ENCODE measurements at regions not wholly inside any gene's neighbourhood (a gene's known extent, or its start where the extent isn't known, plus 50 kb on each side); places are given as distances from the start of the nearest gene placed in this dataset.

DNA sequence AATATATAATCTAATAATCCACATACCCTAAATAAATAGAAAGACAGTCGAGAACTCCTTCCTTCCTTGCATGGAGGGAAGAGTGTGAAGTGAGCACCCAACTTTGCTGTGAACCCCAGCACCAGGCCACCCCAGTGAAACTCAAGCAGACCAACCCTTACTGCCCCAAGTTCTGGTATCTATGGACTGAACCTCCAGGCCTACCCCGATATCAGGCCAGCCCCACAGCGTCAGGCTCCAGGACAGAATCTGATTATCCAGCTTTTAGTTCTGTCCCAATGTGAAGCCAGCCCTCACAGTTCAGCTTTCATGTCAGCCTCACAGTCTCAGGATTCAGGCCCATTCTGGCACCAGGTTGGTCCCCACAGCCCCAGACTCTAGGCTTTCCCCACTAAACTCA is 1617.2 kb upstream of the AGA start:
- H4K20me1 ChIP-seq (ENCODE audit: insufficient read depth, low read length) = no peaks in the 10 kb centered on the region
- no peak overlapping the region for H4K8ac ChIP-seq (ENCODE audit: low read depth in 2 of 2, low read length in 2 of 2)
- no peak overlapping the region for H3K23ac ChIP-seq (ENCODE audit: low read depth, low read length)
- no peak overlapping the region for H2BK20ac ChIP-seq (ENCODE audit: low read depth, low read length)
- no peaks in the 10 kb centered on the region for H3K9me1 ChIP-seq (ENCODE audit: insufficient read depth, low read length)
- H3K36me3 ChIP-seq (ENCODE audit: control insufficient read depth, insufficient read depth, low read length) = no peaks in the 10 kb centered on the region
- ATAC-seq (ENCODE audit: low read depth) (no peak), DNase-seq (no peak)
- no peaks in the 10 kb centered on the region for H3K4me1 ChIP-seq (ENCODE audit: control insufficient read depth, insufficient read depth, low read length)
- no peak overlapping the region for H2AFZ ChIP-seq (replicated peaks; ENCODE audit: low read length, poor library complexity)
- H3K27ac ChIP-seq (ENCODE audit: insufficient read depth, low read length) = no peak overlapping the region
- H3K4ac ChIP-seq (ENCODE audit: low read depth, low read length) = no peak overlapping the region
- no peak overlapping the region for H2BK5ac ChIP-seq (ENCODE audit: low read depth, low read length, poor library complexity, severe bottlenecking)
- in situ Hi-C loops (cut with MboI; ENCODE audit: low sequenced_read_pairs) (no loop called here), intact Hi-C loops (cut with micrococcal nuclease) (no loop called here), dilution Hi-C loops (cut with HindIII; ENCODE audit: low sequenced_read_pairs, unreplicated experiment) (no loop called here)
- WGBS, 2 experiments (ENCODE audit: extremely low coverage in 2 of 2, insufficient read length in 1 of 2) = 75% methylated on average over 2 of the region's 3 CpGs; no CpG with 5 or more reads in 1 of the 2 experiments
- H3K27me3 ChIP-seq (ENCODE audit: control insufficient read depth, insufficient read depth, low read length) = no peaks in the 10 kb centered on the region
- no peak overlapping the region for H4K91ac ChIP-seq (ENCODE audit: insufficient read depth, low read depth, low read length)
- no peak overlapping the region for H4K5ac ChIP-seq (ENCODE audit: low read depth, low read length)
- no TSS peak for BruUV-seq (replicated peaks)
- no peak overlapping the region for H3K9ac ChIP-seq (ENCODE audit: low read depth, low read length)
- H3K79me1 ChIP-seq (ENCODE audit: low read depth in 1 of 2, low read length in 2 of 2) = no peaks in the 10 kb centered on the region
- no peak overlapping the region for H3K18ac ChIP-seq (ENCODE audit: low read depth, low read length)
- H2AK5ac ChIP-seq (ENCODE audit: low read depth, low read length) = no peak overlapping the region
- no peak overlapping the region for H3K56ac ChIP-seq (ENCODE audit: extremely low read depth, insufficient read depth, low read length)
- peaks cover 7% of the 10 kb centered on the region; the same call in 1 of the 2 replicates for H3K9me3 ChIP-seq (ENCODE audit: control insufficient read depth, insufficient read depth, low read length)
- H2BK120ac ChIP-seq (ENCODE audit: low read depth, low read length) = no peak overlapping the region
- no peak overlapping the region for H3K4me3 ChIP-seq (ENCODE audit: insufficient read depth, low read depth, low read length)
- POLR2A ChIA-PET (ENCODE audit: unreplicated experiment) = no interaction called here
- H3K4me2 ChIP-seq (ENCODE audit: low read depth, low read length) = no peak overlapping the region
- TF ChIP-seq SMC3 (IDR thresholded peaks at IDR 0.05; ENCODE audit: low read depth, low read length) (no peak), BHLHE40 (IDR thresholded peaks at IDR 0.05; ENCODE audit: low read depth, low read length) (no peak), MXI1 (IDR thresholded peaks at IDR 0.05; ENCODE audit: borderline replicate concordance, low read depth, low read length) (no peak), NFE2L2 (IDR thresholded peaks at IDR 0.05; ENCODE audit: low read depth, low read length) (no peak), RAD21 (IDR thresholded peaks at IDR 0.05; ENCODE audit: low read length) (no peak), FOS (IDR thresholded peaks at IDR 0.05; ENCODE audit: low read depth, low read length) (no peak), CEBPB (IDR thresholded peaks at IDR 0.05; ENCODE audit: low read depth, low read length) (no peak), CHD1 (IDR thresholded peaks at IDR 0.05; ENCODE audit: low read depth, low read length) (no peak), POLR2A (IDR thresholded peaks at IDR 0.05; ENCODE audit: low read depth, low read length) (no peak)
- TF ChIP-seq, protein P1, sequence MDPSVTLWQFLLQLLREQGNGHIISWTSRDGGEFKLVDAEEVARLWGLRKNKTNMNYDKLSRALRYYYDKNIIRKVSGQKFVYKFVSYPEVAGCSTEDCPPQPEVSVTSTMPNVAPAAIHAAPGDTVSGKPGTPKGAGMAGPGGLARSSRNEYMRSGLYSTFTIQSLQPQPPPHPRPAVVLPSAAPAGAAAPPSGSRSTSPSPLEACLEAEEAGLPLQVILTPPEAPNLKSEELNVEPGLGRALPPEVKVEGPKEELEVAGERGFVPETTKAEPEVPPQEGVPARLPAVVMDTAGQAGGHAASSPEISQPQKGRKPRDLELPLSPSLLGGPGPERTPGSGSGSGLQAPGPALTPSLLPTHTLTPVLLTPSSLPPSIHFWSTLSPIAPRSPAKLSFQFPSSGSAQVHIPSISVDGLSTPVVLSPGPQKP (IDR thresholded peaks at IDR 0.05; ENCODE audit: borderline replicate concordance, low read depth, low read length) = no peak
- TF ChIP-seq, protein P2, sequence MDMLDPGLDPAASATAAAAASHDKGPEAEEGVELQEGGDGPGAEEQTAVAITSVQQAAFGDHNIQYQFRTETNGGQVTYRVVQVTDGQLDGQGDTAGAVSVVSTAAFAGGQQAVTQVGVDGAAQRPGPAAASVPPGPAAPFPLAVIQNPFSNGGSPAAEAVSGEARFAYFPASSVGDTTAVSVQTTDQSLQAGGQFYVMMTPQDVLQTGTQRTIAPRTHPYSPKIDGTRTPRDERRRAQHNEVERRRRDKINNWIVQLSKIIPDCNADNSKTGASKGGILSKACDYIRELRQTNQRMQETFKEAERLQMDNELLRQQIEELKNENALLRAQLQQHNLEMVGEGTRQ (IDR thresholded peaks at IDR 0.05; ENCODE audit: low read depth, low read length) = no peak
- no peak overlapping the region for H3K14ac ChIP-seq (replicated peaks; ENCODE audit: low read depth, low read length)
- H2BK15ac ChIP-seq (ENCODE audit: low read depth, low read length) = no peak overlapping the region
- CTCF ChIA-PET = no interaction called here
- H2AK9ac ChIP-seq (replicated peaks; ENCODE audit: low read depth, low read length, poor library complexity) = no peak overlapping the region

All from IMR-90 (cell line).